ENCODE measurements at regions not wholly inside any gene's neighbourhood (a gene's known extent, or its start where the extent isn't known, plus 50 kb on each side); places are given as distances from the start of the nearest gene placed in this dataset.

- TF ChIP-seq KLF7 (tag by site-specific recombination; IDR thresholded peaks at IDR 0.05; ENCODE audit: borderline replicate concordance) (no peak; the same call in 1 of the 2 replicates), ZNF654 (tag by site-specific recombination; IDR thresholded peaks at IDR 0.05; ENCODE audit: low read depth) (no peak), ZNF121 (tag by site-specific recombination; IDR thresholded peaks at IDR 0.05) (0 out of 2 replicates have a peak, but pooled peaks have one; percentile 36), ZNF416 (tag by site-specific recombination; IDR thresholded peaks at IDR 0.05) (no peak), ZNF280D (tag by site-specific recombination; IDR thresholded peaks at IDR 0.05) (no peak; the same call in 1 of the 2 replicates), FEZF1 (tag by site-specific recombination; IDR thresholded peaks at IDR 0.05) (peak; percentile 83), ZNF626 (tag by site-specific recombination; IDR thresholded peaks at IDR 0.05) (no peak), ZNF768 (tag by site-specific recombination; IDR thresholded peaks at IDR 0.05) (no peak), ZNF266 (tag by site-specific recombination; IDR thresholded peaks at IDR 0.05; ENCODE audit: low read depth) (no peak), GLI2 (tag by site-specific recombination; IDR thresholded peaks at IDR 0.05; ENCODE audit: borderline replicate concordance, low read depth) (no peak), TCF7L2 (IDR thresholded peaks at IDR 0.05; ENCODE audit: borderline replicate concordance, low read depth, low read length) (no peak), ZBTB20 (tag by site-specific recombination; IDR thresholded peaks at IDR 0.05) (peak; percentile 49), ZNF501 (tag by site-specific recombination; IDR thresholded peaks at IDR 0.05) (no peak; the same call in 1 of the 2 replicates), ZBTB48 (tag by site-specific recombination; IDR thresholded peaks at IDR 0.05) (0 out of 2 replicates have a peak, but pooled peaks have one; percentile 42), SP7 (tag by site-specific recombination; IDR thresholded peaks at IDR 0.05) (peak; percentile 100), ZNF610 (tag by site-specific recombination; IDR thresholded peaks at IDR 0.05; ENCODE audit: borderline replicate concordance) (0 out of 2 replicates have a peak, but pooled peaks have one; percentile 72), BCL6B (tag by site-specific recombination; IDR thresholded peaks at IDR 0.05) (peak; percentile 59; the same call in 1 of the 2 replicates), ZNF433 (tag by site-specific recombination; IDR thresholded peaks at IDR 0.05; ENCODE audit: low read depth) (no peak), ZBTB7A (tag by site-specific recombination; IDR thresholded peaks at IDR 0.05; ENCODE audit: low read depth) (peak; percentile 28; the same call in 1 of the 2 replicates), ZNF324 (tag by site-specific recombination; IDR thresholded peaks at IDR 0.05) (peak; percentile 70), ZNF19 (tag by site-specific recombination; IDR thresholded peaks at IDR 0.05; ENCODE audit: low read depth) (no peak), ZNF404 (tag by site-specific recombination; IDR thresholded peaks at IDR 0.05) (no peak), RBAK (tag by site-specific recombination; IDR thresholded peaks at IDR 0.05) (peak; percentile 16; the same call in 1 of the 2 replicates), ZXDB (tag by site-specific recombination; IDR thresholded peaks at IDR 0.05) (peak; percentile 95), ZNF335 (tag by site-specific recombination; conservative IDR thresholded peaks at IDR 0.05) (peak; percentile 42), ZNF707 (tag by site-specific recombination; IDR thresholded peaks at IDR 0.05) (no peak), ZNF558 (tag by site-specific recombination; IDR thresholded peaks at IDR 0.05) (peak; percentile 56; the same call in 1 of the 2 replicates)
- TF ChIP-seq, protein P1, sequence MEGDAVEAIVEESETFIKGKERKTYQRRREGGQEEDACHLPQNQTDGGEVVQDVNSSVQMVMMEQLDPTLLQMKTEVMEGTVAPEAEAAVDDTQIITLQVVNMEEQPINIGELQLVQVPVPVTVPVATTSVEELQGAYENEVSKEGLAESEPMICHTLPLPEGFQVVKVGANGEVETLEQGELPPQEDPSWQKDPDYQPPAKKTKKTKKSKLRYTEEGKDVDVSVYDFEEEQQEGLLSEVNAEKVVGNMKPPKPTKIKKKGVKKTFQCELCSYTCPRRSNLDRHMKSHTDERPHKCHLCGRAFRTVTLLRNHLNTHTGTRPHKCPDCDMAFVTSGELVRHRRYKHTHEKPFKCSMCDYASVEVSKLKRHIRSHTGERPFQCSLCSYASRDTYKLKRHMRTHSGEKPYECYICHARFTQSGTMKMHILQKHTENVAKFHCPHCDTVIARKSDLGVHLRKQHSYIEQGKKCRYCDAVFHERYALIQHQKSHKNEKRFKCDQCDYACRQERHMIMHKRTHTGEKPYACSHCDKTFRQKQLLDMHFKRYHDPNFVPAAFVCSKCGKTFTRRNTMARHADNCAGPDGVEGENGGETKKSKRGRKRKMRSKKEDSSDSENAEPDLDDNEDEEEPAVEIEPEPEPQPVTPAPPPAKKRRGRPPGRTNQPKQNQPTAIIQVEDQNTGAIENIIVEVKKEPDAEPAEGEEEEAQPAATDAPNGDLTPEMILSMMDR (tag by site-specific recombination; IDR thresholded peaks at IDR 0.05): no peak
- TF ChIP-seq, protein P2, sequence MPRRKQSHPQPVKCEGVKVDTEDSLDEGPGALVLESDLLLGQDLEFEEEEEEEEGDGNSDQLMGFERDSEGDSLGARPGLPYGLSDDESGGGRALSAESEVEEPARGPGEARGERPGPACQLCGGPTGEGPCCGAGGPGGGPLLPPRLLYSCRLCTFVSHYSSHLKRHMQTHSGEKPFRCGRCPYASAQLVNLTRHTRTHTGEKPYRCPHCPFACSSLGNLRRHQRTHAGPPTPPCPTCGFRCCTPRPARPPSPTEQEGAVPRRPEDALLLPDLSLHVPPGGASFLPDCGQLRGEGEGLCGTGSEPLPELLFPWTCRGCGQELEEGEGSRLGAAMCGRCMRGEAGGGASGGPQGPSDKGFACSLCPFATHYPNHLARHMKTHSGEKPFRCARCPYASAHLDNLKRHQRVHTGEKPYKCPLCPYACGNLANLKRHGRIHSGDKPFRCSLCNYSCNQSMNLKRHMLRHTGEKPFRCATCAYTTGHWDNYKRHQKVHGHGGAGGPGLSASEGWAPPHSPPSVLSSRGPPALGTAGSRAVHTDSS (tag by site-specific recombination; IDR thresholded peaks at IDR 0.05): peak; percentile 56; the same call in 1 of the 2 replicates
- TF ChIP-seq, protein P3, sequence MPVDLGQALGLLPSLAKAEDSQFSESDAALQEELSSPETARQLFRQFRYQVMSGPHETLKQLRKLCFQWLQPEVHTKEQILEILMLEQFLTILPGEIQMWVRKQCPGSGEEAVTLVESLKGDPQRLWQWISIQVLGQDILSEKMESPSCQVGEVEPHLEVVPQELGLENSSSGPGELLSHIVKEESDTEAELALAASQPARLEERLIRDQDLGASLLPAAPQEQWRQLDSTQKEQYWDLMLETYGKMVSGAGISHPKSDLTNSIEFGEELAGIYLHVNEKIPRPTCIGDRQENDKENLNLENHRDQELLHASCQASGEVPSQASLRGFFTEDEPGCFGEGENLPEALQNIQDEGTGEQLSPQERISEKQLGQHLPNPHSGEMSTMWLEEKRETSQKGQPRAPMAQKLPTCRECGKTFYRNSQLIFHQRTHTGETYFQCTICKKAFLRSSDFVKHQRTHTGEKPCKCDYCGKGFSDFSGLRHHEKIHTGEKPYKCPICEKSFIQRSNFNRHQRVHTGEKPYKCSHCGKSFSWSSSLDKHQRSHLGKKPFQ (tag by site-specific recombination; IDR thresholded peaks at IDR 0.05): peak; percentile 88
These were observed 180.0 kb downstream of the ETS2 start (continued) for GRCh38 chr21:38985568-38986378.
